22Rv1 (cell line): ENCODE measurements at regions not wholly inside any gene's neighbourhood (a gene's known extent, or its start where the extent isn't known, plus 50 kb on each side); places are given as distances from the start of the nearest gene placed in this dataset.

Experiments
- CTCF ChIP-seq: fragments of 450-650 bp; IDR thresholded peaks from 2 replicates; pipeline ENCODE4 v1.5.1; 2017; ENCODE audit warnings: mild to moderate bottlenecking
- ZFX ChIP-seq: fragments of 450-650 bp; IDR thresholded peaks from 2 replicates; pipeline ENCODE4 v1.6.1; 2017; ENCODE audit warnings: antibody characterized with exemption, borderline replicate concordance

GRCh38 chr12:89945123-89945522 lies 236.5 kb upstream of the ATP2B1 start:
- TF ChIP-seq CTCF (no peak), ZFX (no peak)
